GM19043 (cell line): ENCODE measurements at regions not wholly inside any gene's neighbourhood (a gene's known extent, or its start where the extent isn't known, plus 50 kb on each side); places are given as distances from the start of the nearest gene placed in this dataset.
"Not testable (repeated sequence)": the region's sequence is repeated elsewhere in the genome, so short reads cannot be mapped to it uniquely, and the experiment has no call there.

Experiments
- ATAC-seq: cut with Tn5 transposase; IDR thresholded peaks from one replicate; pipeline ENCODE4 v1.9.1; 2021; ENCODE audit warnings: low read depth; ENCODE audit not compliant: unreplicated experiment

DNA sequence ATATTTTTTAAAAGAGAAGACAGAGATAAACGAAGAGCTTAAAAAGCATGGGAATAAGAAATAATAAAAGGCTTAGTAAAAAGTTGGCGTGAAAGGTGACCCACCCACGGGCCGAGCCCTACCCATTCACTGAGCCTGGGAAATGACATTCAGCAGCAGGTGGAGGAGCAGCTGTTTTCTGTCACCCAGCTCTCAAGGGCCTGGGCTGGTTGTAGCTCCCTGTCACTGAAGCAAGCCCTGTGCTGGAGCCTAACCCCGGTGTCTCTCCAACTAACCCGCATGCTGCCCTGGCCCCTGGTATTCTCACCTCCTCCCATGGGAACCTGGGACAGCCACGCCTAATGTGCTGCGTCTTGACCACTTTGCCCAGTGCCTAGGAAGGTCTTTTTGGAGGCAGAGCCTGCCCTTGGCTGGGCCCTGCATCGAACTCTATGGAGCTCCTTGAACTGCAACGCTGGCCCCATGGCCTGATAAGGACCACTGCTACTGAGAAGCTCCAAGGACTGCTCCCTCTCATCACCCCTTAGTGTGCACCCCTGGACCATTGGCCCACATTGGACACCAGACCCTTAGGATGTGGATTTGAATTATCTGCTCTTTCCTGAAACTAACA is 68.8 kb upstream of the IYD start:
- no peak for ATAC-seq

DNA sequence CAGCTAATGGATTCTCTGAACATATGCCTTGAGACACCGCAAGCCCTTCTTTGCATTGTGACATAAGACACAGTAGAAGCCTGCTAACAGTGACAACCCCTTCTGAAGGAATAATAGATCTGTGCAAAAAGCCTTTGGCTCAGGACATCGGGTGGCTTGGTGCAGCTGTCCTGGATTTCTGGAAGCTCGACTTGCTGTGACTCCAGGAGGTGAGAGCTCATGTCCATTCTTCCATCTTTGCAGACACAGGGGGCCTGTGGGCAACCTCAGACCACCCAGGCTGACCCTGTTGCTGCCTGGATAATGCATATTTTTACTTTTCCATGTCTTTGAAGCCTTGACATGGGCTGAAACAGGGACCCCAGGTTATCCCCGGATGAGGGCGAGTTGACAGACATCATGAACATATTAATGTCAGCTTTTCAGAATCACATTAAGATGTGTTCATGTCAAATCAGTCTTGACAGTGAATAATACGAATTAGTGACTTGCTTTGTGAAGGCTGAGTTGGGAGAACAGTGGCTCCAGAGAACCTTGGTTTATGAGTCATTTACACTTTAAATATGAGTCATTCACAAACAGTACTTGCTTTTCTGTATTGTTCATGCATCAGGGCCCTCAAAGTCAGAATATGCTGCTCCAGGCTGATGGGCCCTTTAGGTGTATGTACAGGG is 66.8 kb upstream of the IYD start:
- peak; percentile 89 for ATAC-seq

- no peak for ATAC-seq
These were observed 66.2 kb upstream of the IYD start for GRCh38 chr6:150302520-150303176.

GRCh38 chr6:150303256-150303655 is 65.6 kb upstream of the IYD start:
- ATAC-seq = no peak

DNA sequence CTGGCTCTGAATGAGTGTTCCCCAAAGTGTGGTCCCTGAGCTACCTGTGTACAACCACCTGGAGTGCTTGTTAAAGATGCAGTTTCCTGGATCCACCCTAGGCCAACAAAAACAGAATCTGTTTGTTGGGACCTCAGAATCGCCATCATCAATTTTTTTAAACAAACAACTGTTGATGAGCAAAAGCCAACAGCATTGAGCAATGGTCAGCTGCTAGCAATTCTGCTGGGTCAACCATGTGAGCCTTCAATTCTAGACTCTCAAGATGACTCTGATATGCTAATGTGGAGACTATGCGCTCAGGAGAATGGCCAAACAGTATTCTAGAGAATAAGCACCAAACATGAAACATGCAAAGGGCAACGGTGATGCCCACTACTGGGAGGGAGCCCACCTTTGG is 64.4 kb upstream of the IYD start:
- no peak for ATAC-seq

GRCh38 chr6:150306290-150306689 is 62.5 kb upstream of the IYD start:
- no peak for ATAC-seq

DNA sequence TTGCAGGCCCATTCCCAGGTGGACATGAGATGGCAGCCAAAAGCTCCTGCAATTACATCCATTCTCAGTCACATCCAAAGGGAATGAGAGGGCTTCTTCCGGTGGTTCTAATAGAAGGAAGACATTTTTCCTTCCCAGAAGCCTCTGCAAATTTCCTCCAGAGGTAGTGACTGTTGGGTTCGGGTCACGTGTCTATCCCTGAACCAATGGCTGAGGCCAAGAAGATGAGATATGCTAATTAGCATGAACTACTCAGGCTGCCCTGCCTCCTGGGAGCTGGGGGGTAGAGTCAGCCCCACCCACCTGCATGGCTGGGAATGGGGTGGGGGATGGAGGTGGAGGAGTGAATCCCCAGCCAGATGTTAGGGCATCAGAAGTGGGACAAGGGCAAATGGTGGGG is 61.3 kb upstream of the IYD start:
- no peak for ATAC-seq

DNA sequence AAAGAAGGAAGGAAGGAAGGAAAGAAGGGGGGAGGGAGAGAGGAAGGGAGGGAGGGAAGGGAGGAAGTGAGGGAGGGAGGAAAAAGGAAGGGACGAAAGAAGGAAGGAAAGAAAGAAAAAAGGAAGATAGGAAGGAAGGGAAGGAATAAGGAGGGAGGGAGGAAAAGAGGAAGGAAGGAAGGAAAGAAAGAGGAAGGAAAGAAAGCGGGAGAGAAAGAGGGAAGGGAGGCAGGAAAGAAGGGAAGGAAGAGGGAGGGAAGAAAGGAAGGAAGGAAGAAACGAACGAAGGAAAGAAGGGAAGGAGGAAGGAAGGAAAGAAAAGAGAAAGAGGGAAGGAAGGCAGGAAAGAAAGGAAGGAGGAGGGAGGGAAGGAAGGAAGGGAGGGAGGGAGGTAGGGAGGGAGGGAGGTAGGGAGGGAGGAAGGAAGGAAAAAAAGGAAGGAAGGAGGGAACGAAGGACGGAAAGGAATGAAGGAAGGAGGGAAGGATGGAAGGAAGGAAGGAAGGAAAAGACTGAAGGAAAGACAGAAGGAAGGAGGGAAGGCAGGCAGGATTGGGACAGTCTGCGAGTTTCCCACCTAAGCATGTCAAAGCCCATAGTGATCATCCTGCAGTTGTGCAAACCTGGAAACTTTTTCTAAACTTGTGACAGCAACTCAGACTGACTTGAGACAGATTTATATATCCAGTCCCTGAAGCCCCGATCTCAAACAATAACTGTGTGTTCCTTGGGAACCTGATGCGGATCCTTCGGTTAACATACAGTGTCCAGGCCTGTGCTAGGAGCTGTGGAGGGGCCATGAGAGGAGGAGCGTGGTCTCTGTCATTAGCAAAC is 59.8 kb upstream of the IYD start:
- ATAC-seq = no peak

DNA sequence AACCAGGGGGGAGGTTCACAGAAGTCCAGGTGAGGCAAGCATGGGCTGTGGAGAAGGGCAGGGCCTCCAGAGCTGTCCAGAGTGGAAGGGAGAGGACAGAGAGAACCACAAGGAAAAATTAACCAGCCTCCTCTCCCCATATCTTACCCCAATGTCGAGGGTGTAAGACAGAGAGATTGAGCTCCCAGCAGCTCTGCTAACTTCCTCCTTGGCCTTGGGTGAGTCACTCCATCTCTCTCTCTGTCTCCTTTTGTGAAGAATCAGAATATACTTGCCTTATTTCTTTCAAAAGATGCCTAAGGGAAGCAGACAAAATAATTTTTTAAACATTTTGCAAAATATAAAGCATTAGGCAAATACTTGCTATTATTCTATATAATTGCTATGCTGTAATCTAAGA is 58.3 kb upstream of the IYD start:
- no peak for ATAC-seq

- ATAC-seq = not testable (repeated sequence)
These were observed 57.5 kb upstream of the IYD start for GRCh38 chr6:150311149-150311944.

DNA sequence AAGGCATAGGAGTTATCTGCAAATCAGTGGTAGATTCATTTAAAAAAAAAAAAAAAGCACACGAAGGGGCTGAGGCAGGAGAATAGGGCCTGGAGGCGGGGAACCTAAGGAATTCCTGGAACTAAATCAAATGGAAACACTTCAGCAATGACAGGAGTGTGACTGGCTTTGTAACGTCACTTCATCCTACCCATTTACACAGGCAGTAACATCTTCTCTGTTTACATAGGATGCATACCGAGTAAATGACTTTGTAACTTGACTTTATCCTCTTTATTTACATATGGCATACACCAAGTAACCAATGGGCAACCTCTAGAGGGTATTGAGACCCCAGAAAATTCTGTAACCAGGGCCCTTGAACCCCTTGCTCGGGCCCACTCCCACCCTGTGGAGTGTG is 56.4 kb upstream of the IYD start:
- no peak for ATAC-seq

GRCh38 chr6:150312844-150313584 is 55.8 kb upstream of the IYD start:
- ATAC-seq = no peak

GRCh38 chr6:150313781-150314180 is 55.0 kb upstream of the IYD start:
- ATAC-seq = no peak

GRCh38 chr6:150314230-150315188 is 54.3 kb upstream of the IYD start:
- no peak for ATAC-seq

- ATAC-seq = no peak
These were observed 53.2 kb upstream of the IYD start for GRCh38 chr6:150315626-150316025.

GRCh38 chr6:150316936-150317335 is 51.9 kb upstream of the IYD start:
- ATAC-seq = no peak
